Esophagus muscularis mucosa (tissue), 4 donors: ENCODE measurements at regions not wholly inside any gene's neighbourhood (a gene's known extent, or its start where the extent isn't known, plus 50 kb on each side); places are given as distances from the start of the nearest gene placed in this dataset.

ENCODE experiments used
- CTCF ChIP-seq, 3 experiments: fragments of 200-600 bp in 2 of 3; fragments of 450-650 bp in 1 of 3; sonication (generic) in 2 of 3; IDR thresholded peaks; one replicate each; pipeline ENCODE4 v1.5.1; 2017 to 2019; ENCODE audit warnings: antibody characterized with exemption in 3 of 3, mild to moderate bottlenecking in 2 of 3, moderate library complexity in 1 of 3
- EP300 ChIP-seq: sonication (generic); formaldehyde crosslinking; IDR thresholded peaks from one replicate; pipeline ENCODE4 v1.6.1; 2017; ENCODE audit warnings: antibody characterized with exemption
- POLR2A ChIP-seq: fragments of 450-650 bp; IDR thresholded peaks from one replicate; pipeline ENCODE4 v1.6.1; 2017; ENCODE audit warnings: antibody characterized with exemption, moderate library complexity, mild to moderate bottlenecking, low read depth
- POLR2AphosphoS5 ChIP-seq, 2 donors: sonication (generic); formaldehyde crosslinking; IDR thresholded peaks; one replicate each; pipeline ENCODE4 v1.6.1; 2017; ENCODE audit warnings: antibody characterized with exemption in 2 of 2

GRCh38 chr18:71426441-71426840 is 1117.7 kb downstream of the CBLN2 start:
- TF ChIP-seq CTCF (IDR thresholded peaks at IDR 0.05) (peak in 1 of 3 experiments; percentile 3), POLR2AphosphoS5 (IDR thresholded peaks at IDR 0.05) (no peak), POLR2A (no peak), EP300 (no peak)
